ENCODE measurements at regions not wholly inside any gene's neighbourhood (a gene's known extent, or its start where the extent isn't known, plus 50 kb on each side); places are given as distances from the start of the nearest gene placed in this dataset.

DNA sequence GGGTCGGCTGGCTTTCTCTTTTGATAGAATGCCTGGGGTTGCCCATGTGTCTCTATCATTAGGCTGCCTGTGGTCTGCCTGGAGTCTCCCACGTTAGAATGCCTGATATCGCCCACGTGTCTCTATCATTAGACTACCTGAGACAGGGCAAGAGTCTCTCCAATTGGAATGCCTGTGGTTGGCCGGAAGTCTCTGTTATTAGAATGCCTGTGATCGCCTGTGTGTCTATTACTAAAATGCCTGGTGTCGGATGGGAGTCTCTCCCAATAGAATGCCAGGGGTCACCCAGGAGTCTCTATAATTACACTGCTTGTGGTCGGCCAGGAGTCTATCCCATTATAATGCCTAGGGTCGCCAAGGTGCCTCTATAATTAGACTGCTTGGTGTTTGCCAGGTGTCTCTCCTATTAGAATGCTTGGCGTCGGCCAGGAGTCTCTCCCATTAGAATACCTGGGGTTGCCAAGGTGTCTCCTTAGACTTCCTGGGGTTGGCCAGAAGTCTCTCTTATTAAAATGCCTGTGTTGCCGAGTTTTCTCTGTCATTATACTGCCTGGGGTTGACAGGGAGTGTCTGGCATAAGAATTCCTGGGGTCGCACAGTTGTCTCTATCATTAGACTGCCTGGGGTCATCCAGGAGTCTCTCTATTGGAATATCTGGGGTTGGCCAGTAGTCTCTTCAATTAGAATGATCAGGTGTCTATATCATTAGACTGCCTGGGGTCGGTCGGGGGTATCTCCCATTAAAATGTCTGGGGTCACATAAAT lies 2272.8 kb downstream of the TP53TG3F start:
- TF ChIP-seq ZNF274 (IDR thresholded peaks at IDR 0.05; ENCODE audit: low read depth, low read length) (no peak), ZFX (IDR thresholded peaks at IDR 0.05) (no peak), EZH2phosphoT487 (IDR thresholded peaks at IDR 0.05; ENCODE audit: borderline replicate concordance) (no peak), RAD21 (IDR thresholded peaks at IDR 0.05; ENCODE audit: low read depth) (no peak), YY1 (IDR thresholded peaks at IDR 0.05; ENCODE audit: extremely low read depth, insufficient replicate concordance, low read depth, low read length) (no peak), CBX3 (IDR thresholded peaks at IDR 0.05; ENCODE audit: low read depth) (no peak), ELF1 (IDR thresholded peaks at IDR 0.05; ENCODE audit: borderline replicate concordance, low read depth) (no peak), EGR1 (IDR thresholded peaks at IDR 0.05; ENCODE audit: low read depth) (no peak), EZH2 (IDR thresholded peaks at IDR 0.05) (no peak), SIN3A (IDR thresholded peaks at IDR 0.05; ENCODE audit: low read depth) (no peak), POLR2AphosphoS5 (IDR thresholded peaks at IDR 0.05; ENCODE audit: low read depth, low read length) (no peak), FOSL1 (IDR thresholded peaks at IDR 0.05; ENCODE audit: low read depth) (no peak)
- TF ChIP-seq, protein P1, sequence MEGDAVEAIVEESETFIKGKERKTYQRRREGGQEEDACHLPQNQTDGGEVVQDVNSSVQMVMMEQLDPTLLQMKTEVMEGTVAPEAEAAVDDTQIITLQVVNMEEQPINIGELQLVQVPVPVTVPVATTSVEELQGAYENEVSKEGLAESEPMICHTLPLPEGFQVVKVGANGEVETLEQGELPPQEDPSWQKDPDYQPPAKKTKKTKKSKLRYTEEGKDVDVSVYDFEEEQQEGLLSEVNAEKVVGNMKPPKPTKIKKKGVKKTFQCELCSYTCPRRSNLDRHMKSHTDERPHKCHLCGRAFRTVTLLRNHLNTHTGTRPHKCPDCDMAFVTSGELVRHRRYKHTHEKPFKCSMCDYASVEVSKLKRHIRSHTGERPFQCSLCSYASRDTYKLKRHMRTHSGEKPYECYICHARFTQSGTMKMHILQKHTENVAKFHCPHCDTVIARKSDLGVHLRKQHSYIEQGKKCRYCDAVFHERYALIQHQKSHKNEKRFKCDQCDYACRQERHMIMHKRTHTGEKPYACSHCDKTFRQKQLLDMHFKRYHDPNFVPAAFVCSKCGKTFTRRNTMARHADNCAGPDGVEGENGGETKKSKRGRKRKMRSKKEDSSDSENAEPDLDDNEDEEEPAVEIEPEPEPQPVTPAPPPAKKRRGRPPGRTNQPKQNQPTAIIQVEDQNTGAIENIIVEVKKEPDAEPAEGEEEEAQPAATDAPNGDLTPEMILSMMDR (IDR thresholded peaks at IDR 0.05 in 2 of 3, conservative IDR thresholded peaks at IDR 0.05 in 1 of 3; ENCODE audit: borderline replicate concordance in 1 of 3, insufficient read depth in 1 of 3, low read depth in 2 of 3, low read length in 2 of 3): no peak
- TF ChIP-seq, protein P2, sequence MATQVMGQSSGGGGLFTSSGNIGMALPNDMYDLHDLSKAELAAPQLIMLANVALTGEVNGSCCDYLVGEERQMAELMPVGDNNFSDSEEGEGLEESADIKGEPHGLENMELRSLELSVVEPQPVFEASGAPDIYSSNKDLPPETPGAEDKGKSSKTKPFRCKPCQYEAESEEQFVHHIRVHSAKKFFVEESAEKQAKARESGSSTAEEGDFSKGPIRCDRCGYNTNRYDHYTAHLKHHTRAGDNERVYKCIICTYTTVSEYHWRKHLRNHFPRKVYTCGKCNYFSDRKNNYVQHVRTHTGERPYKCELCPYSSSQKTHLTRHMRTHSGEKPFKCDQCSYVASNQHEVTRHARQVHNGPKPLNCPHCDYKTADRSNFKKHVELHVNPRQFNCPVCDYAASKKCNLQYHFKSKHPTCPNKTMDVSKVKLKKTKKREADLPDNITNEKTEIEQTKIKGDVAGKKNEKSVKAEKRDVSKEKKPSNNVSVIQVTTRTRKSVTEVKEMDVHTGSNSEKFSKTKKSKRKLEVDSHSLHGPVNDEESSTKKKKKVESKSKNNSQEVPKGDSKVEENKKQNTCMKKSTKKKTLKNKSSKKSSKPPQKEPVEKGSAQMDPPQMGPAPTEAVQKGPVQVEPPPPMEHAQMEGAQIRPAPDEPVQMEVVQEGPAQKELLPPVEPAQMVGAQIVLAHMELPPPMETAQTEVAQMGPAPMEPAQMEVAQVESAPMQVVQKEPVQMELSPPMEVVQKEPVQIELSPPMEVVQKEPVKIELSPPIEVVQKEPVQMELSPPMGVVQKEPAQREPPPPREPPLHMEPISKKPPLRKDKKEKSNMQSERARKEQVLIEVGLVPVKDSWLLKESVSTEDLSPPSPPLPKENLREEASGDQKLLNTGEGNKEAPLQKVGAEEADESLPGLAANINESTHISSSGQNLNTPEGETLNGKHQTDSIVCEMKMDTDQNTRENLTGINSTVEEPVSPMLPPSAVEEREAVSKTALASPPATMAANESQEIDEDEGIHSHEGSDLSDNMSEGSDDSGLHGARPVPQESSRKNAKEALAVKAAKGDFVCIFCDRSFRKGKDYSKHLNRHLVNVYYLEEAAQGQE (IDR thresholded peaks at IDR 0.05; ENCODE audit: low read depth): no peak

Data from HCT116 (cell line).